ENCODE measurements at regions not wholly inside any gene's neighbourhood (a gene's known extent, or its start where the extent isn't known, plus 50 kb on each side); places are given as distances from the start of the nearest gene placed in this dataset.
"Not testable (repeated sequence)": the region's sequence is repeated elsewhere in the genome, so short reads cannot be mapped to it uniquely, and the experiment has no call there.

- no peak for FAIRE-seq
- no peak for DNase-seq (ENCODE audit: low spot score in 2 of 2)
Observed at GRCh38 chr3:125645616-125646015, 50.3 kb upstream of the OSBPL11 start.

GRCh38 chr3:125646581-125646980 lies 51.3 kb upstream of the OSBPL11 start:
- DNase-seq (ENCODE audit: low spot score in 2 of 2) (no peak), FAIRE-seq (no peak)

DNA sequence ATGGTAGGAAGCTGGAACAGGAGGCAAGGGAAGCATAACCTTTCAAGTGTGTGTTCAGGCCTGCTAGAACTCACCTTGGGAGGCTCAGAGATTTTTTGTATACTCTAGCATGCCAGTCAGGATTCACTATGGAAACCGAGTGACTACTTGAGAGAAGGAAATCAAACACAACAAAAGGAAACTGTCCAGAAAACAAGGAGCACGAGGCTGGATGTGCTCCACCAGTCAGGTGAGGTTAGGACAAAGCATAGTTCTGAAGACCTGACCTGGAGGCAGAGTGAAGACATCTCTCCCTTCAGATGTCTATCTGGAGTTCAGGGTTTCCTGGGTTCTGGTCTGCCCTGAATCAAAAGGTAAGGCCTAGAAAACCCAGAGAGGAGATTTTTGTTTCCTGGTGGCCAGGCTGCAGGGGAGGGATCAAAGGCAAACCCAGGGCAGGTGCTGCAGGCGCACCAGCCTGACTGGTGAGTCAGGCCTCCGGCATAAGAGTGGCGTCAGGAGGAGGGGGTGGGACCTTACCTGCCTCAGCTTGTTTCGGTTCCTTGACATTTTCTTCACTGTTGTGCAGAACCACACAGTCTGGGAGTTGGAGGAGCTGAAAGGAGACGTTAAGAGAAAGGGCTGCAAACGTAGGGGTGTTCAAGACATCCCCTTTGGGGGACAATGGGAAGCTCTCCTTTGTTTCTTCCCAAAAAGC lies 52.2 kb upstream of the OSBPL11 start:
- DNase-seq (ENCODE audit: low spot score in 2 of 2) (no peak), FAIRE-seq (no peak)

DNA sequence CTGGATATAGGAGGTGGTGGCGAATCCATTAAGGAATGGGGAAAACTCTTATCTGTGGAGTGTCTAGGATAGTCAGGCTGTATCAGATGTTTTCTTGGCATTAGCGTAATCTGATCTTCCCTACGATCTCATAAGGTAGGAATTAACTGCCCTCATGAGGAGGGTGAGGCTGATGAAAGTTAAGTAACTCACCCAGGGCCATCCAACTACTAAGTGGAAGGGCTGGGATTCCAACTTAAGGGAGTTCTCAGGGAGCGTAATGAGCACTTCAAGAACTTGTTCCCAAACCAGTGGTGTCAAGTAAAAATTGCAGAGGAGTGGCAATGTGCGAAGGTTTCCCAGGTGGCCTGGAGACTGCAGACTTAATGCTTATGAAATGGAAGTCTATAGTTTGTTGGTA lies 55.9 kb upstream of the OSBPL11 start:
- FAIRE-seq (no peak), DNase-seq (ENCODE audit: low spot score in 2 of 2) (no peak)

DNA sequence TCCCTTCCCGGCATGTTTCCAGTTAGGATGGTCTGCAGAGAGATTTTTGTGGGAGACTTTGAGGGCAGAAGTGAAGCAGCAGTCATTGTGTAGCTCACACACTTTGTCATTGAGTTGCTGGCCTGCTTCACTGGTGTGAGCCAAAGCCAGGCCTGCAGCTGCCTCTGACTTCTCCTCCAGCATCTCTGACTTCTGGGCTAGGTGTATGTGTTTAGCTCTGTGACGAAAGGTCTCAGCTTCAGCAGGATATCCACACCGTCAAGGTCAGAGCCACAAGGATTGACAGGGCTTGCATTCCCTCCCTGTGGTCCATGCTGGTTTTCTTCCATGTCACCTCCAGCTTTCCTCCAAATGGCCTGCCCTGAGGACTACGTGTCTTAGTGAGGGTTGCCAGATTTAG lies 57.1 kb upstream of the OSBPL11 start:
- FAIRE-seq (no peak), DNase-seq (ENCODE audit: low spot score in 2 of 2) (no peak)

DNA sequence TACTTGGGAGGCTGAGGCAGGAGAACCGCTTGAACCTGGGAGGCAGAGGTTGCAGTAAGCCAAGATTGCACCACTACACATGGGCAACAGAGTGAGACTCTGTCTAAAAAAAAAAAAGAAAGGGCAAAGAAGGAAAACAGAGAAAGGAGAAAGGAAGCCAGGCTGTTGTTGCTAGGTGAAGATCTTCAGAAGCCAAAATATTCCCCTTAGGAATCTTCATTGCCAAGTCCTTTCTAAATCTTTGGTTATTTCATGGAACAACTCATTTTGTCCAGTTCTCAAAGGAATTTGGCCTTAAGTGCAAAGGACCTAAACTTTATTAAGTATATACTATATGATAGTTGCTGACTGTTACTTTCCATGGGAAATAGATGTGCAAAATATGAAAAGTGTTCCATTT lies 59.2 kb upstream of the OSBPL11 start:
- no peak for FAIRE-seq
- no peak for DNase-seq (ENCODE audit: low spot score in 2 of 2)

DNA sequence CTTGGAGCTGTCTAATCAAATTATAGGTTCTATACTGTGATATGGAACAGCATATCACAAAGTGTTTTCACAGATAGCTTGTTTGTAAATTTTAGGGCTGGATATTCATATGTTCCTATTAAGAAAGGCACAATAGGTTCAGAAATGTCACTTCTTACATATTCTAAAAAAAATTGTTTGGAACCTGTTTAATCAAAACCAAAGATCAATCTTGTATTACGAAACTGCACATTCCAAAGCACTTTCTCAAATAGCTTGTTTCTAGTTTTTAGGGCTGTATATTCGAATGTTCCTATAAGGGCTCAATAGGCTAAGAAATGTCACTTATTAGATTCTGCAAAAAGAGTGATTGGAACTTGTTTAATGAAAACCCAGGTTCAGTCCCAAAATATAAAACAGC lies 67.4 kb upstream of the OSBPL11 start:
- FAIRE-seq, result no peak
- no peak for DNase-seq (ENCODE audit: low spot score in 2 of 2)

GRCh38 chr3:125670352-125670751 lies 75.1 kb upstream of the OSBPL11 start:
- DNase-seq (ENCODE audit: low spot score in 2 of 2), result no peak
- no peak for FAIRE-seq

- no peak for FAIRE-seq
- no peak for DNase-seq (ENCODE audit: low spot score in 2 of 2)
Observed at GRCh38 chr3:125670945-125671344, 75.6 kb upstream of the OSBPL11 start.

DNA sequence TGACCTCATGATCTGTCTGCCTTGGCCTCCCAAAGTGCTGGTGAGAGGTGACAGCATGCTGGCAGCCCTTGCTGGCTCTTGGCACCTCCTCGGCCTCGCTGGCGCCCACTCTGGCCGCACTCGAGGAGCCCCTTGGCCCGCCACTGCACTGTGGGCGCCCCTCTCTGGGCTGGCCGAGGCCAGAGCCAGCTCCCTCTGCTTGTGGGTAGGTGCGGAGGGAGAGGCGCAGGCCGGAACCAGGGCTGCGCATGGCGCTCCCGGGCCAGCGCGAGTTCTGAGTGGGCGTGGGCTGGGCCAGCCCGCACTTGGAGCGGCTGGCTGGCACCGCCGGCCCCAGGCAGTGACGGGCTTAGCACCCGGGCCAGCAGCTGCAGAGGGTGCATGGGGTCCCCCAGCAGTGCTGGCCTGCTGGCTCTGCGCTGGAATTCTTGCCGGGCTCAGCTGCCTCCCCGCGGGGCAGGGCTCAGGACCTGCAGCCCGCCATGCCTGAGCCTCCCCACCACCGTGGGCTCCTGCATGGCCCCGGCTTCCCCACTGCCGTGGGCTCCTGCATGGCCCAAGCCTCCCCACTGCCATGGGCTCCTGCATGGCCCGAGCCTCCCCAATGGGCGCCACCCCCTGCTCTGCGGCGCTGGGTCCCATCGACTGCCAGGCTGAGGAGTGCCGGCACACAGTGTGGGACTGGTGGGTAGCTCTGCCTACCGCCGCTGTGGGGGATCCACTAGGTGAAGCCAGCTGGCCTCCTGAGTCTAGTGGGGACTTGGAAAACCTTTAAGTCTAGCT lies 76.4 kb upstream of the OSBPL11 start:
- FAIRE-seq, result no peak
- DNase-seq (ENCODE audit: low spot score in 2 of 2), result no peak

DNA sequence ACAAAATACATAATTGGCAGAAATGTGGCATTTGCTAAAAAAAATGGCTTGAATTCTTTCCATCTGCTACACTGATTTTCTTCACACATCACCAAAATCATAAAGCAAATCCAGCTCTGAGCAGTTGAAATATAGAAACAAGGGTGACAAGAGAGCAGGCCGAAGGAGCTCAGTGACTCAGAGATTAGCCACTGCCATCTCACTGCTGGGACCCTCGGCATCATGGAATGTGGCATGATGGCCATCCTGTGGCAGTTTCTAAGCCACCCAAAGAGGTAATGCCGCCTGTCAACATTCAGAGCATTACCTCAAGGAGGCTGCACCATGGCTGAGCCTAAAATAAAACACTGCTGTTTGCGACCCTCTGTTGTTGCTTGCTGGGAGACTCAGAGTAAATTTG lies 80.5 kb upstream of the OSBPL11 start:
- no peak for DNase-seq (ENCODE audit: low spot score in 2 of 2)
- no peak for FAIRE-seq

- FAIRE-seq (no peak), DNase-seq (ENCODE audit: low spot score in 2 of 2) (no peak)
Observed at GRCh38 chr3:125679258-125679657, 84.0 kb upstream of the OSBPL11 start.

DNA sequence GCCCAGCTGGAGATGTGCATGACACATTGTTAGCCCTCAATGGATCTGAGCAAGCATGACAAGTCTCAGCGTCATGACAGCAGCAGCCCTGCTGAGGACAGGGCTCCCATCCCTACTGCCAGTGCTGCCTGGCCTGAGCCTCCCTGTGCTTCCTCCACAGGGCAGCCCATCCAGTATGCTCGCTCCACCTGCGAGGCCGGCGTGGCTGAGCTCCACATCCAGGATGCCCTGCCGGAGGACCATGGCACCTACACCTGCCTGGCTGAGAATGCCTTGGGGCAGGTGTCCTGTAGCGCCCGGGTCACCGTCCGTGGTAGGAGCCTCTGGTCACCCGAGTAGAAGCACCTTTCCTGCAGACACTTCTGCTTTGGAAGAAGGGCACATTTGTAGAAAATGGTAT lies 85.8 kb upstream of the OSBPL11 start:
- DNase-seq (ENCODE audit: low spot score in 2 of 2) (no peak), FAIRE-seq (no peak)

DNA sequence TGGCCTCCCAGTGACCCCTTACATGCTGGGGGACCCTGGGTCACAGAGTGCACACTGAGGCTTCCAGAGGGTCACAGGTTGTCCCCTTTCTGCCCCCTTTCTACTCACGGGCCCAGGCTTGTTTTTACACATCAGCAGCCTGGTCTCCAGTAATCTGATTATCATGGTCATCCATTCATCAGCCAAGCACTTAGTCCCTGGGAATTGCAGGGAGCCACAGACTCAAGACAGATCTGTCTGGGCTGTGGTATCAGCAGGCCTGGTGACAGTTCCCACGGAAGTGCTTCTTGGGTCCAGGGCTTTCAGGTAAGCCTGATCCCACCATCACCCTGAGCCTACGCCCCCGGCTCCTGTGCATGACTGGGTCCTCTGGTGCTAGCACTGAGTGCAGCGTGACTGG lies 86.6 kb upstream of the OSBPL11 start:
- FAIRE-seq; DNase-seq (ENCODE audit: low spot score in 2 of 2): not testable (repeated sequence)

- not testable (repeated sequence) for FAIRE-seq; DNase-seq (ENCODE audit: low spot score in 2 of 2)
Observed at GRCh38 chr3:125682610-125683009, 87.3 kb upstream of the OSBPL11 start.

- FAIRE-seq (no peak), DNase-seq (ENCODE audit: low spot score in 2 of 2) (no peak)
Observed at GRCh38 chr3:125683067-125683829, 88.0 kb upstream of the OSBPL11 start.

DNA sequence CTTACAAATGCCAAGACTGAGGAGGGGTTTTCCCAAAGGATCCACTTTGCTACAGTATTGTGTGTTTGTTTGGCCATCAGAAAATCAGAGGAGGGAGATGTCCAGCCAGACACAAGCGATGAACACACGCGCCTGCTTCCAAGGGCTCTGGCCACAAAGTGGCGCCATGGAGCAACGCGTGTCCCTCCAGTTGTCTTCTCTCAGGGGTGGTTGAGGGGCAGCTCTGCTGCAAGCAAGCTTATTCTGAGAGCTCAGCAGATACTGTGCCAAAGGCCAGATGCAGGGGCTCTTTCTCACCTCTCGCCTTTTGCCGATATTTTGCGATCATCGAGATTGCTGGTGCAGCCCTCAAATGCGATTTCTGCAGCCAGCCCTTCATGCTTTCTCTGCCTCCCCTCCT lies 88.9 kb upstream of the OSBPL11 start:
- no peak for FAIRE-seq
- no peak for DNase-seq (ENCODE audit: low spot score in 2 of 2)

GRCh38 chr3:125685741-125686140 lies 90.4 kb upstream of the OSBPL11 start:
- not testable (repeated sequence) for FAIRE-seq; DNase-seq (ENCODE audit: low spot score in 2 of 2)

DNA sequence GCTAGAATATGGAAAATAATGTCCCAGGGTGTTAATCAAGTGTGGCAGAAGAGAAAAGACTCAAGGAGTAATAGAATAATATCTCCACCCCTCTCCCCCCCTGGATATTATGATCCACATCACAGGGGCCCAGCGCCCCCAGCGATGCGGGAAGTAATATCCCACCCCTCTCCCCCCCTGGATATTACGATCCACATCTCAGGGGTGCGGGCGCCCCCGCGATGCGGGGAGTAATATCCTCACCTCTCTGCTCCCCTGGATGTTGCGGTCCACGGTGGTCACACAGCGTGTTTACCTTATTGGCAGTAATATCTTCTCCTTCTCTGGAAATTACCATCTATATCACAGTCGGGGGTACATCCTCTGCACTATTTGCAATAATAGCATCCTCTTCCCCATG lies 97.1 kb upstream of the OSBPL11 start:
- DNase-seq (ENCODE audit: low spot score in 2 of 2) (no peak), FAIRE-seq (no peak)

GRCh38 chr3:125693887-125694286 lies 98.6 kb upstream of the OSBPL11 start:
- FAIRE-seq (peak; percentile 90), DNase-seq (ENCODE audit: low spot score in 2 of 2) (no peak)

GRCh38 chr3:125694761-125695294 lies 99.5 kb upstream of the OSBPL11 start:
- FAIRE-seq, result no peak
- no peak for DNase-seq (ENCODE audit: low spot score in 2 of 2)
